Endothelial cell of umbilical vein (primary cell): ENCODE measurements at regions not wholly inside any gene's neighbourhood (a gene's known extent, or its start where the extent isn't known, plus 50 kb on each side); places are given as distances from the start of the nearest gene placed in this dataset.

Source experiments
- EZH2 ChIP-seq: IDR thresholded peaks from 2 replicates; pipeline ENCODE4 v1.6.1; 2012; ENCODE audit warnings: borderline replicate concordance, low read depth, mild to moderate bottlenecking, moderate library complexity, low read length, inconsistent platforms; ENCODE audit not compliant: severe bottlenecking
- JUN ChIP-seq: IDR thresholded peaks from 2 replicates; pipeline ENCODE4 v1.6.1; 2011; ENCODE audit warnings: borderline replicate concordance, low read depth; ENCODE audit not compliant: insufficient read length, insufficient read depth
- POLR2A ChIP-seq: IDR thresholded peaks from 2 replicates; pipeline ENCODE4 v1.6.1; 2012; ENCODE audit warnings: low read depth, mild to moderate bottlenecking, control low read depth, low read length
- POLR2AphosphoS5 ChIP-seq: IDR thresholded peaks from 2 replicates; pipeline ENCODE4 v1.6.1; 2012; ENCODE audit warnings: low read depth, mild to moderate bottlenecking, control low read depth, low read length, moderate library complexity; ENCODE audit not compliant: insufficient read depth
- TF ChIP-seq, protein P1 (sequence below), 2 donors: IDR thresholded peaks; 1 replicate in 1 of 2; 2 replicates in 1 of 2; pipeline ENCODE4 v1.5.1; 2011; ENCODE audit warnings: low read length in 2 of 2, mild to moderate bottlenecking in 2 of 2, moderate library complexity in 2 of 2, control low read depth in 1 of 2, inconsistent platforms in 1 of 2, low read depth in 1 of 2; ENCODE audit not compliant: insufficient read depth in 1 of 2; ENCODE audit errors: extremely low read depth in 1 of 2

GRCh38 chr3:56985878-56986277 is 74.6 kb upstream of the SPATA12 start:
- TF ChIP-seq, protein P1, sequence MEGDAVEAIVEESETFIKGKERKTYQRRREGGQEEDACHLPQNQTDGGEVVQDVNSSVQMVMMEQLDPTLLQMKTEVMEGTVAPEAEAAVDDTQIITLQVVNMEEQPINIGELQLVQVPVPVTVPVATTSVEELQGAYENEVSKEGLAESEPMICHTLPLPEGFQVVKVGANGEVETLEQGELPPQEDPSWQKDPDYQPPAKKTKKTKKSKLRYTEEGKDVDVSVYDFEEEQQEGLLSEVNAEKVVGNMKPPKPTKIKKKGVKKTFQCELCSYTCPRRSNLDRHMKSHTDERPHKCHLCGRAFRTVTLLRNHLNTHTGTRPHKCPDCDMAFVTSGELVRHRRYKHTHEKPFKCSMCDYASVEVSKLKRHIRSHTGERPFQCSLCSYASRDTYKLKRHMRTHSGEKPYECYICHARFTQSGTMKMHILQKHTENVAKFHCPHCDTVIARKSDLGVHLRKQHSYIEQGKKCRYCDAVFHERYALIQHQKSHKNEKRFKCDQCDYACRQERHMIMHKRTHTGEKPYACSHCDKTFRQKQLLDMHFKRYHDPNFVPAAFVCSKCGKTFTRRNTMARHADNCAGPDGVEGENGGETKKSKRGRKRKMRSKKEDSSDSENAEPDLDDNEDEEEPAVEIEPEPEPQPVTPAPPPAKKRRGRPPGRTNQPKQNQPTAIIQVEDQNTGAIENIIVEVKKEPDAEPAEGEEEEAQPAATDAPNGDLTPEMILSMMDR (IDR thresholded peaks at IDR 0.05; ENCODE audit: extremely low read depth in 1 of 2, insufficient read depth in 1 of 2, low read depth in 1 of 2, low read length in 2 of 2): no peak
- no peak for TF ChIP-seq POLR2A
- TF ChIP-seq POLR2AphosphoS5: no peak
- TF ChIP-seq EZH2: no peak
- no peak for TF ChIP-seq JUN
